K562 (cell line): ENCODE measurements at regions not wholly inside any gene's neighbourhood (a gene's known extent, or its start where the extent isn't known, plus 50 kb on each side); places are given as distances from the start of the nearest gene placed in this dataset.

Experiments
- ATAC-seq: fragments of 200-7000 bp; cut with Tn5 transposase; 3 replicates; pipeline ENCODE4 v1.9.1; 2020; ENCODE audit warnings: moderate library complexity
- BruUV-seq: library from RNA; stranded (reverse); fragments of 400-500 nt; replicated peaks from 2 replicates; lab custom pipeline; 2021; lab: Mats Ljungman, UMichigan
- CTCF ChIA-PET: fragments of 300-600 bp; formaldehyde crosslinking; extraction: SDS; loops from one replicate; lab custom pipeline; 2021; ENCODE audit warnings: low intra/inter-chr PET ratio; lab: Yijun Ruan, JAX
- POLR2A ChIA-PET: fragments of 300-600, 350-650 bp; sonication (Branson Sonifier 250); formaldehyde crosslinking; extraction: SDS; loops from one replicate; lab custom pipeline; 2021; ENCODE audit warnings: antibody characterized with exemption, inconsistent platforms; lab: Yijun Ruan, JAX
- DNase-seq, 4 experiments: peaks; one replicate each; pipeline versions ENCODE4 v3.0.0 to v3.0.0-alpha.2; 2011 to 2018; ENCODE audit warnings: low spot score in 3 of 4, mixed read lengths in 3 of 4; ENCODE audit errors: extremely low read depth in 1 of 4
- FAIRE-seq: peaks from 2 replicates; lab custom pipeline; 2011; peaks lifted over from hg19 to GRCh38; lab: Jason Lieb, UNC
- H2AFZ ChIP-seq: 2 replicates; pipeline ENCODE4 v1.6.0; 2011; ENCODE audit warnings: low read depth, low read length, control low read depth, inconsistent platforms
- H3K27ac ChIP-seq: fragments of 200-600 bp; 3 replicates; pipeline ENCODE4 v1.8.0; 2011; ENCODE audit warnings: low read depth, mild to moderate bottlenecking, control low read depth, inconsistent platforms, low read length, moderate library complexity, mixed read lengths; ENCODE audit errors: extremely low read depth
- H3K27me3 ChIP-seq, 2 experiments: fragments of 300-600 bp in 1 of 2; 2 replicates in 1 of 2; 3 replicates in 1 of 2; pipeline versions ENCODE4 v1.6.0 to v1.8.0; 2011; ENCODE audit warnings: inconsistent platforms in 2 of 2, low read length in 2 of 2, mild to moderate bottlenecking in 1 of 2, mixed read lengths in 1 of 2, moderate library complexity in 1 of 2; ENCODE audit not compliant: control insufficient read depth in 2 of 2, insufficient read depth in 2 of 2
- H3K36me3 ChIP-seq: fragments of 300-600 bp; 3 replicates; pipeline ENCODE4 v1.8.0; 2011; ENCODE audit warnings: mild to moderate bottlenecking, low read length, inconsistent platforms; ENCODE audit not compliant: control insufficient read depth, insufficient read depth
- H3K4me1 ChIP-seq, 2 experiments: fragments of 200-600 bp in 1 of 2; replicated peaks in 1 of 2; 2 replicates in 1 of 2; 3 replicates in 1 of 2; pipeline versions ENCODE4 v1.5.1 to v1.8.0; 2011; ENCODE audit warnings: inconsistent platforms in 2 of 2, low read length in 2 of 2, mild to moderate bottlenecking in 1 of 2, mixed read lengths in 1 of 2, moderate library complexity in 1 of 2; ENCODE audit not compliant: control insufficient read depth in 2 of 2, insufficient read depth in 2 of 2
- H3K4me2 ChIP-seq: 2 replicates; pipeline ENCODE4 v1.6.1; 2011; ENCODE audit warnings: low read length, control low read depth, inconsistent platforms, mixed read lengths; ENCODE audit not compliant: insufficient read depth
- H3K4me3 ChIP-seq: fragments of 200-600 bp; sonication (generic), shearing (Covaris generic); 2 replicates; pipeline ENCODE4 v1.5.1; 2016; ENCODE audit warnings: control low read depth, inconsistent platforms
- H3K79me2 ChIP-seq: fragments of 200-600 bp; 3 replicates; pipeline ENCODE4 v1.8.0; 2011; ENCODE audit warnings: low read length, inconsistent platforms; ENCODE audit not compliant: control insufficient read depth, insufficient read depth
- H3K9ac ChIP-seq, 2 experiments: 2 replicates each; pipeline versions ENCODE4 v1.6.0 to v1.6.1; 2011; ENCODE audit warnings: low read depth in 2 of 2, low read length in 2 of 2, control low read depth in 1 of 2, inconsistent platforms in 1 of 2, mild to moderate bottlenecking in 1 of 2, mixed read lengths in 1 of 2; ENCODE audit not compliant: insufficient read depth in 1 of 2
- H3K9me1 ChIP-seq: one replicate; pipeline ENCODE4 v1.6.0; 2011; ENCODE audit warnings: inconsistent platforms, mild to moderate bottlenecking, low read length, moderate library complexity; ENCODE audit not compliant: control insufficient read depth, insufficient read depth
- H3K9me3 ChIP-seq: replicated peaks from 2 replicates; pipeline ENCODE4 v1.5.1; 2011; ENCODE audit warnings: low read depth, low read length, inconsistent platforms; ENCODE audit not compliant: control insufficient read depth, insufficient read depth
- H4K20me1 ChIP-seq: replicated peaks from 2 replicates; pipeline ENCODE4 v1.6.1; 2011; ENCODE audit warnings: low read length, inconsistent platforms, mixed read lengths; ENCODE audit not compliant: control insufficient read depth, insufficient read depth
- CBX1 ChIP-seq: sonication (generic); IDR thresholded peaks from 2 replicates; pipeline ENCODE4 v1.6.1; 2016; ENCODE audit warnings: antibody characterized with exemption, low read depth, mild to moderate bottlenecking
- HSF4 ChIP-seq: fragments of 250-450 bp; sonication (Bioruptor Pico); IDR thresholded peaks from 2 replicates; pipeline ENCODE4 v2.1.2; 2022; ENCODE audit warnings: mild to moderate bottlenecking, moderate library complexity, borderline replicate concordance
- MAZ ChIP-seq, 2 experiments: fragments of 450-650 bp in 1 of 2; sonication (generic) in 1 of 2; formaldehyde crosslinking; IDR thresholded peaks in 1 of 2; conservative IDR thresholded peaks in 1 of 2; 2 replicates each; pipeline versions ENCODE4 v1.4.0 to v1.5.0; 2020; ENCODE audit warnings: mild to moderate bottlenecking in 1 of 2, missing genetic modification reagents in 1 of 2
- PHB ChIP-seq: fragments of 250-450 bp; sonication (Bioruptor Pico); IDR thresholded peaks from 2 replicates; pipeline ENCODE4 v1.5.0; 2021
- RFX7 ChIP-seq: fragments of 250-450 bp; sonication (Bioruptor Pico); IDR thresholded peaks from 2 replicates; pipeline ENCODE4 v1.5.1; 2021; ENCODE audit warnings: mild to moderate bottlenecking
- SREBF1 ChIP-seq: fragments of 150-350 bp; IDR thresholded peaks from 2 replicates; pipeline ENCODE4 v1.6.1; 2014; ENCODE audit warnings: antibody characterized with exemption, low read depth, low read length, borderline replicate concordance
- TARDBP ChIP-seq: fragments of 450-650 bp; IDR thresholded peaks from 2 replicates; pipeline ENCODE4 v1.6.1; 2016
- TBL1XR1 ChIP-seq, 2 experiments: IDR thresholded peaks; 2 replicates each; pipeline ENCODE4 v1.6.1; 2012; ENCODE audit warnings: improper control_type of control experiment in 2 of 2, low read length in 2 of 2, mild to moderate bottlenecking in 1 of 2
- ZNF75A ChIP-seq: fragments of 450-650 bp; formaldehyde crosslinking; IDR thresholded peaks from 2 replicates; pipeline ENCODE4 v1.4.0; 2020; ENCODE audit warnings: mild to moderate bottlenecking
- WGBS: fragments of 100-300 bp; shearing (Covaris generic); methylation state at CpG from one replicate; pipeline ENCODE4 v1.1.6; 2016; ENCODE audit warnings: low coverage, mixed read lengths; ENCODE audit not compliant: insufficient coverage; ENCODE audit errors: missing lambda C conversion rate; 5-methylcytosine and 5-hydroxymethylcytosine counted together
- in situ Hi-C: fragments of 300-500 bp; cut with MboI; formaldehyde crosslinking; loops from 4 replicates; pipeline ENCODE4 v1.15.0; 2018; ENCODE audit warnings: inconsistent platforms, mixed read lengths
- intact Hi-C: fragments of 100-400 bp; cut with micrococcal nuclease; formaldehyde crosslinking; loops from 2 replicates; pipeline ENCODE4 v1.14.2; 2022
- TF ChIP-seq, protein P1 (sequence below), 2 experiments: IDR thresholded peaks; 2 replicates each; pipeline ENCODE4 v1.6.1; 2012; ENCODE audit warnings: improper control_type of control experiment in 2 of 2, low read depth in 2 of 2, low read length in 2 of 2, borderline replicate concordance in 1 of 2
- TF ChIP-seq, protein P2 (sequence below): fragments of 450-650 bp; IDR thresholded peaks from 2 replicates; pipeline ENCODE4 v1.6.1; 2016; ENCODE audit warnings: mild to moderate bottlenecking
- TF ChIP-seq, protein P3 (sequence below): IDR thresholded peaks from 2 replicates; pipeline ENCODE4 v1.6.1; 2011; ENCODE audit warnings: borderline replicate concordance, low read depth, mild to moderate bottlenecking, moderate library complexity, low read length; ENCODE audit not compliant: insufficient read depth, poor library complexity, severe bottlenecking
- TF ChIP-seq, protein P4 (sequence below): fragments of 250-450 bp; sonication (Bioruptor Pico); IDR thresholded peaks from 2 replicates; pipeline ENCODE4 v1.8.0; 2021; ENCODE audit warnings: moderate library complexity, mild to moderate bottlenecking, inconsistent platforms

DNA sequence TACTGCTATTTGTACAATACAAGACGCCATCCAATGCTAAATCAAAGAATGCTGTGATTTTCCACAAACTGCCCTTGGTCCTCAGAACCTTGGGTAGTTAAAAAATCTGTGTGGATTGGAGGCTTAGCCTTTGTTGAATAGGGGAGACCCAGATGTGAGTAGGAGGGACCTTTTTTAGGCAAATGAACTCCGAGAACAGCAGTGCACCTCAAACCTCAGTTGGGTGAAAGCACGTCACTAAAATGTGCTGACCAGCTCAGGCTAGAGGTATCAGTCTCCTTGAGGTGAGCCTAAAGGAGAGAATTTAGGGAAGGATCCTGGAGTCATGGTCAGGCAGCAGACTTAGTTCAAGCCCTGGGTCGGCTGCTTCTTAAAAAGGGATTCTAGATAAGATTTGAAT lies 200.7 kb downstream of the SOX2 start:
- Histone ChIP-seq H4K20me1 (no peaks in the 10 kb centered on the region), H3K9ac (no peak overlapping the region), H3K4me3 (no peak overlapping the region), H3K9me1 (no peaks in the 10 kb centered on the region), H2AFZ (no peak overlapping the region), H3K4me1 (no peaks in the 10 kb centered on the region), H3K27ac (no peak overlapping the region), H3K9me3 (no peaks in the 10 kb centered on the region), H3K4me2 (no peak overlapping the region), H3K36me3 (no peaks in the 10 kb centered on the region), H3K27me3 (peaks cover 4 to 9% of the 10 kb centered on the region in 2 experiments; a peak in 3 of 5 replicates), H3K79me2 (no peaks in the 10 kb centered on the region)
- ATAC-seq (no peak), DNase-seq (no peak), FAIRE-seq (no peak)
- in situ Hi-C loops = no loop called here
- intact Hi-C loops = no loop called here
- WGBS = 0% methylated on average over 4 of the region's 4 CpGs
- POLR2A ChIA-PET = no interaction called here
- CTCF ChIA-PET = no interaction called here
- no TSS peak for BruUV-seq
- TF ChIP-seq TBL1XR1 (IDR thresholded peaks at IDR 0.05; ENCODE audit: low read length in 2 of 2) = no peak
- TF ChIP-seq MAZ (CRISPR knock-in tag; conservative IDR thresholded peaks at IDR 0.05 in 1 of 2, IDR thresholded peaks at IDR 0.05 in 1 of 2) = no peak
- TF ChIP-seq PHB = no peak
- TF ChIP-seq TARDBP = no peak
- no peak for TF ChIP-seq ZNF75A (CRISPR knock-in tag)
- TF ChIP-seq RFX7 = no peak
- no peak for TF ChIP-seq HSF4
- no peak for TF ChIP-seq SREBF1
- TF ChIP-seq, protein P1, sequence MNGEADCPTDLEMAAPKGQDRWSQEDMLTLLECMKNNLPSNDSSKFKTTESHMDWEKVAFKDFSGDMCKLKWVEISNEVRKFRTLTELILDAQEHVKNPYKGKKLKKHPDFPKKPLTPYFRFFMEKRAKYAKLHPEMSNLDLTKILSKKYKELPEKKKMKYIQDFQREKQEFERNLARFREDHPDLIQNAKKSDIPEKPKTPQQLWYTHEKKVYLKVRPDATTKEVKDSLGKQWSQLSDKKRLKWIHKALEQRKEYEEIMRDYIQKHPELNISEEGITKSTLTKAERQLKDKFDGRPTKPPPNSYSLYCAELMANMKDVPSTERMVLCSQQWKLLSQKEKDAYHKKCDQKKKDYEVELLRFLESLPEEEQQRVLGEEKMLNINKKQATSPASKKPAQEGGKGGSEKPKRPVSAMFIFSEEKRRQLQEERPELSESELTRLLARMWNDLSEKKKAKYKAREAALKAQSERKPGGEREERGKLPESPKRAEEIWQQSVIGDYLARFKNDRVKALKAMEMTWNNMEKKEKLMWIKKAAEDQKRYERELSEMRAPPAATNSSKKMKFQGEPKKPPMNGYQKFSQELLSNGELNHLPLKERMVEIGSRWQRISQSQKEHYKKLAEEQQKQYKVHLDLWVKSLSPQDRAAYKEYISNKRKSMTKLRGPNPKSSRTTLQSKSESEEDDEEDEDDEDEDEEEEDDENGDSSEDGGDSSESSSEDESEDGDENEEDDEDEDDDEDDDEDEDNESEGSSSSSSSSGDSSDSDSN (IDR thresholded peaks at IDR 0.05; ENCODE audit: borderline replicate concordance in 1 of 2, low read depth in 2 of 2, low read length in 2 of 2) = no peak
- TF ChIP-seq, protein P2, sequence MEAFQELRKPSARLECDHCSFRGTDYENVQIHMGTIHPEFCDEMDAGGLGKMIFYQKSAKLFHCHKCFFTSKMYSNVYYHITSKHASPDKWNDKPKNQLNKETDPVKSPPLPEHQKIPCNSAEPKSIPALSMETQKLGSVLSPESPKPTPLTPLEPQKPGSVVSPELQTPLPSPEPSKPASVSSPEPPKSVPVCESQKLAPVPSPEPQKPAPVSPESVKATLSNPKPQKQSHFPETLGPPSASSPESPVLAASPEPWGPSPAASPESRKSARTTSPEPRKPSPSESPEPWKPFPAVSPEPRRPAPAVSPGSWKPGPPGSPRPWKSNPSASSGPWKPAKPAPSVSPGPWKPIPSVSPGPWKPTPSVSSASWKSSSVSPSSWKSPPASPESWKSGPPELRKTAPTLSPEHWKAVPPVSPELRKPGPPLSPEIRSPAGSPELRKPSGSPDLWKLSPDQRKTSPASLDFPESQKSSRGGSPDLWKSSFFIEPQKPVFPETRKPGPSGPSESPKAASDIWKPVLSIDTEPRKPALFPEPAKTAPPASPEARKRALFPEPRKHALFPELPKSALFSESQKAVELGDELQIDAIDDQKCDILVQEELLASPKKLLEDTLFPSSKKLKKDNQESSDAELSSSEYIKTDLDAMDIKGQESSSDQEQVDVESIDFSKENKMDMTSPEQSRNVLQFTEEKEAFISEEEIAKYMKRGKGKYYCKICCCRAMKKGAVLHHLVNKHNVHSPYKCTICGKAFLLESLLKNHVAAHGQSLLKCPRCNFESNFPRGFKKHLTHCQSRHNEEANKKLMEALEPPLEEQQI = no peak
- TF ChIP-seq, protein P3, sequence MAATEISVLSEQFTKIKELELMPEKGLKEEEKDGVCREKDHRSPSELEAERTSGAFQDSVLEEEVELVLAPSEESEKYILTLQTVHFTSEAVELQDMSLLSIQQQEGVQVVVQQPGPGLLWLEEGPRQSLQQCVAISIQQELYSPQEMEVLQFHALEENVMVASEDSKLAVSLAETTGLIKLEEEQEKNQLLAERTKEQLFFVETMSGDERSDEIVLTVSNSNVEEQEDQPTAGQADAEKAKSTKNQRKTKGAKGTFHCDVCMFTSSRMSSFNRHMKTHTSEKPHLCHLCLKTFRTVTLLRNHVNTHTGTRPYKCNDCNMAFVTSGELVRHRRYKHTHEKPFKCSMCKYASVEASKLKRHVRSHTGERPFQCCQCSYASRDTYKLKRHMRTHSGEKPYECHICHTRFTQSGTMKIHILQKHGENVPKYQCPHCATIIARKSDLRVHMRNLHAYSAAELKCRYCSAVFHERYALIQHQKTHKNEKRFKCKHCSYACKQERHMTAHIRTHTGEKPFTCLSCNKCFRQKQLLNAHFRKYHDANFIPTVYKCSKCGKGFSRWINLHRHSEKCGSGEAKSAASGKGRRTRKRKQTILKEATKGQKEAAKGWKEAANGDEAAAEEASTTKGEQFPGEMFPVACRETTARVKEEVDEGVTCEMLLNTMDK = no peak
- no peak for TF ChIP-seq CBX1
- TF ChIP-seq, protein P4, sequence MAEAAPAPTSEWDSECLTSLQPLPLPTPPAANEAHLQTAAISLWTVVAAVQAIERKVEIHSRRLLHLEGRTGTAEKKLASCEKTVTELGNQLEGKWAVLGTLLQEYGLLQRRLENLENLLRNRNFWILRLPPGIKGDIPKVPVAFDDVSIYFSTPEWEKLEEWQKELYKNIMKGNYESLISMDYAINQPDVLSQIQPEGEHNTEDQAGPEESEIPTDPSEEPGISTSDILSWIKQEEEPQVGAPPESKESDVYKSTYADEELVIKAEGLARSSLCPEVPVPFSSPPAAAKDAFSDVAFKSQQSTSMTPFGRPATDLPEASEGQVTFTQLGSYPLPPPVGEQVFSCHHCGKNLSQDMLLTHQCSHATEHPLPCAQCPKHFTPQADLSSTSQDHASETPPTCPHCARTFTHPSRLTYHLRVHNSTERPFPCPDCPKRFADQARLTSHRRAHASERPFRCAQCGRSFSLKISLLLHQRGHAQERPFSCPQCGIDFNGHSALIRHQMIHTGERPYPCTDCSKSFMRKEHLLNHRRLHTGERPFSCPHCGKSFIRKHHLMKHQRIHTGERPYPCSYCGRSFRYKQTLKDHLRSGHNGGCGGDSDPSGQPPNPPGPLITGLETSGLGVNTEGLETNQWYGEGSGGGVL (CRISPR knock-in tag) = no peak
